Transverse colon (tissue), 4 donors: ENCODE measurements at regions not wholly inside any gene's neighbourhood (a gene's known extent, or its start where the extent isn't known, plus 50 kb on each side); places are given as distances from the start of the nearest gene placed in this dataset.

Experiments used
- CTCF ChIP-seq, 5 experiments: fragments of 200-600 bp in 3 of 5; fragments of 450-650 bp in 2 of 5; sonication (generic) in 3 of 5; IDR thresholded peaks; 1 replicate in 2 of 5; 2 replicates in 3 of 5; pipeline ENCODE4 v1.5.1; 2016 to 2017; ENCODE audit warnings: antibody characterized with exemption in 5 of 5, inconsistent platforms in 3 of 5, mild to moderate bottlenecking in 2 of 5, moderate library complexity in 1 of 5
- POLR2AphosphoS5 ChIP-seq, 3 donors: sonication (generic); formaldehyde crosslinking; IDR thresholded peaks; one replicate each; pipeline ENCODE4 v1.6.1; 2016; ENCODE audit warnings: antibody characterized with exemption in 3 of 3

GRCh38 chr22:17314487-17314886 lies 54.8 kb upstream of the CECR2 start:
- no peak for TF ChIP-seq CTCF (IDR thresholded peaks at IDR 0.05)
- TF ChIP-seq POLR2AphosphoS5 (IDR thresholded peaks at IDR 0.05): no peak
